K562 (cell line): ENCODE measurements at regions not wholly inside any gene's neighbourhood (a gene's known extent, or its start where the extent isn't known, plus 50 kb on each side); places are given as distances from the start of the nearest gene placed in this dataset.

Experiments used
- ATAC-seq: fragments of 200-7000 bp; cut with Tn5 transposase; 3 replicates; pipeline ENCODE4 v1.9.1; 2020; ENCODE audit warnings: moderate library complexity
- BruUV-seq: library from RNA; stranded (reverse); fragments of 400-500 nt; replicated peaks from 2 replicates; lab custom pipeline; 2021; lab: Mats Ljungman, UMichigan
- CTCF ChIA-PET: fragments of 300-600 bp; formaldehyde crosslinking; extraction: SDS; loops from one replicate; lab custom pipeline; 2021; ENCODE audit warnings: low intra/inter-chr PET ratio; lab: Yijun Ruan, JAX
- POLR2A ChIA-PET: fragments of 300-600, 350-650 bp; sonication (Branson Sonifier 250); formaldehyde crosslinking; extraction: SDS; loops from one replicate; lab custom pipeline; 2021; ENCODE audit warnings: antibody characterized with exemption, inconsistent platforms; lab: Yijun Ruan, JAX
- DNase-seq, 4 experiments: peaks; one replicate each; pipeline versions ENCODE4 v3.0.0 to v3.0.0-alpha.2; 2011 to 2018; ENCODE audit warnings: low spot score in 3 of 4, mixed read lengths in 3 of 4; ENCODE audit errors: extremely low read depth in 1 of 4
- FAIRE-seq: peaks from 2 replicates; lab custom pipeline; 2011; peaks lifted over from hg19 to GRCh38; lab: Jason Lieb, UNC
- H2AFZ ChIP-seq: 2 replicates; pipeline ENCODE4 v1.6.0; 2011; ENCODE audit warnings: low read depth, low read length, control low read depth, inconsistent platforms
- H3K27ac ChIP-seq: fragments of 200-600 bp; 3 replicates; pipeline ENCODE4 v1.8.0; 2011; ENCODE audit warnings: low read depth, mild to moderate bottlenecking, control low read depth, inconsistent platforms, low read length, moderate library complexity, mixed read lengths; ENCODE audit errors: extremely low read depth
- H3K27me3 ChIP-seq, 2 experiments: fragments of 300-600 bp in 1 of 2; 2 replicates in 1 of 2; 3 replicates in 1 of 2; pipeline versions ENCODE4 v1.6.0 to v1.8.0; 2011; ENCODE audit warnings: inconsistent platforms in 2 of 2, low read length in 2 of 2, mild to moderate bottlenecking in 1 of 2, mixed read lengths in 1 of 2, moderate library complexity in 1 of 2; ENCODE audit not compliant: control insufficient read depth in 2 of 2, insufficient read depth in 2 of 2
- H3K36me3 ChIP-seq: fragments of 300-600 bp; 3 replicates; pipeline ENCODE4 v1.8.0; 2011; ENCODE audit warnings: mild to moderate bottlenecking, low read length, inconsistent platforms; ENCODE audit not compliant: control insufficient read depth, insufficient read depth
- H3K4me1 ChIP-seq, 2 experiments: fragments of 200-600 bp in 1 of 2; replicated peaks in 1 of 2; 2 replicates in 1 of 2; 3 replicates in 1 of 2; pipeline versions ENCODE4 v1.5.1 to v1.8.0; 2011; ENCODE audit warnings: inconsistent platforms in 2 of 2, low read length in 2 of 2, mild to moderate bottlenecking in 1 of 2, mixed read lengths in 1 of 2, moderate library complexity in 1 of 2; ENCODE audit not compliant: control insufficient read depth in 2 of 2, insufficient read depth in 2 of 2
- H3K4me2 ChIP-seq: 2 replicates; pipeline ENCODE4 v1.6.1; 2011; ENCODE audit warnings: low read length, control low read depth, inconsistent platforms, mixed read lengths; ENCODE audit not compliant: insufficient read depth
- H3K4me3 ChIP-seq: fragments of 200-600 bp; sonication (generic), shearing (Covaris generic); 2 replicates; pipeline ENCODE4 v1.5.1; 2016; ENCODE audit warnings: control low read depth, inconsistent platforms
- H3K79me2 ChIP-seq: fragments of 200-600 bp; 3 replicates; pipeline ENCODE4 v1.8.0; 2011; ENCODE audit warnings: low read length, inconsistent platforms; ENCODE audit not compliant: control insufficient read depth, insufficient read depth
- H3K9ac ChIP-seq, 2 experiments: 2 replicates each; pipeline versions ENCODE4 v1.6.0 to v1.6.1; 2011; ENCODE audit warnings: low read depth in 2 of 2, low read length in 2 of 2, control low read depth in 1 of 2, inconsistent platforms in 1 of 2, mild to moderate bottlenecking in 1 of 2, mixed read lengths in 1 of 2; ENCODE audit not compliant: insufficient read depth in 1 of 2
- H3K9me1 ChIP-seq: one replicate; pipeline ENCODE4 v1.6.0; 2011; ENCODE audit warnings: inconsistent platforms, mild to moderate bottlenecking, low read length, moderate library complexity; ENCODE audit not compliant: control insufficient read depth, insufficient read depth
- H3K9me3 ChIP-seq: replicated peaks from 2 replicates; pipeline ENCODE4 v1.5.1; 2011; ENCODE audit warnings: low read depth, low read length, inconsistent platforms; ENCODE audit not compliant: control insufficient read depth, insufficient read depth
- H4K20me1 ChIP-seq: replicated peaks from 2 replicates; pipeline ENCODE4 v1.6.1; 2011; ENCODE audit warnings: low read length, inconsistent platforms, mixed read lengths; ENCODE audit not compliant: control insufficient read depth, insufficient read depth
- GABPA ChIP-seq: fragments of 200-800 bp; sonication (Bioruptor generic); conservative IDR thresholded peaks from 2 replicates; pipeline ENCODE4 v1.6.1; 2016; ENCODE audit warnings: low read depth, missing genetic modification characterization, missing compliant biosample characterization
- NR1H2 ChIP-seq: sonication (generic); formaldehyde crosslinking; IDR thresholded peaks from 2 replicates; pipeline ENCODE4 v1.4.0; 2020; ENCODE audit warnings: mild to moderate bottlenecking, missing genetic modification reagents
- WGBS: fragments of 100-300 bp; shearing (Covaris generic); methylation state at CpG from one replicate; pipeline ENCODE4 v1.1.6; 2016; ENCODE audit warnings: low coverage, mixed read lengths; ENCODE audit not compliant: insufficient coverage; ENCODE audit errors: missing lambda C conversion rate; 5-methylcytosine and 5-hydroxymethylcytosine counted together
- in situ Hi-C: fragments of 300-500 bp; cut with MboI; formaldehyde crosslinking; loops from 4 replicates; pipeline ENCODE4 v1.15.0; 2018; ENCODE audit warnings: inconsistent platforms, mixed read lengths
- intact Hi-C: fragments of 100-400 bp; cut with micrococcal nuclease; formaldehyde crosslinking; loops from 2 replicates; pipeline ENCODE4 v1.14.2; 2022
- TF ChIP-seq, protein P1 (sequence below): fragments of 450-650 bp; IDR thresholded peaks from 2 replicates; pipeline ENCODE4 v1.6.1; 2018; ENCODE audit not compliant: partially characterized antibody

DNA sequence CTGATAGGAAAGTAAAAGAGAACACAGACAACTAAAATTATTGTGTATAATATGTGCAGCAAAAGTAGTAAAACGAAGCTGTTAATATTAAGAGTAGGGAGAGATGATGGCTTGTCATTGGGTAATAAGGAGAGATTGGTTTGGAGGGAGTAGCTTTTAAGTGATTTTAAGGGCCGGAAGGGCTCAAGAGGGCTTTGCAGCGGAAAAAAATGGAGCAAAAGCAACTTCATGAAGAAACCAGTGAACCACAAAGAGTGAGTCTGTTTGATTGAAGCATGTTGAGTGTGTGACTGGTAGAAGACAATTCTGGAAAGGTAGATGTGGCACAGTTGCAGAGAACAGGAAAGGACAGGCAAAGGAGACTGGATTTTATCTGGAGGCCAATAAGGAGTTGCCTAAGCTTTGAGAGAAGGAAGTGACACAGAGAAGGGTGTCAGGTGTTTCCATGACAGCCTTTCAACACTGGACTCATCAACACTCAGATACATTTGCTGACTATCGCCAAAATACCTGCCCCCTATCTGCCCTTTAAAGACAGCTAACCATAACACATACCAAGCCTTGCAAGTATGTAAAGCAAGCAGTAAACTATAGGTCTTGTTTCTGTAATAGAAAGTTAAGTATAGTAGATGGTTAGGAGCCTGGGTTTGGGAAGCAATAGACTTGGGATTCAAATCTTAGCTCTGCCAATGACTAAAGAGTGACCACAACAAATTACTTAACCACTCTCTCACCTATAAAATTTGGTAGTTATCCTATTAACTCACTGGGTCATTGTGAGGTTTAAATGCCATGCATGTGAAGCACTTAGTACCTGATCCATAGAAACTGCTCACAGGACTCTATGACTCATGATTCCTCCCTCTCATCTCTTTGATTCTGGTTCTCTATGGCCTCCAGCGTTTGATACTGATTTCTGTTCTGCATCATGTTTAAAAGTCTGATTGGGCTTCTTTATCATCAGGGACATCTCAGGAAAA, 117.3 kb upstream of the LMNTD1 start:
- H3K4me3 ChIP-seq = no peak overlapping the region
- no peak for DNase-seq
- H4K20me1 ChIP-seq = no peaks in the 10 kb centered on the region
- no peaks in the 10 kb centered on the region for H3K4me1 ChIP-seq
- H3K36me3 ChIP-seq = no peaks in the 10 kb centered on the region
- H3K4me2 ChIP-seq = no peak overlapping the region
- no peak overlapping the region for H2AFZ ChIP-seq
- FAIRE-seq = no peak
- CTCF ChIA-PET = no interaction called here
- peaks cover 3% of the 10 kb centered on the region in 2 experiments; a peak in 2 of 5 replicates for H3K27me3 ChIP-seq
- no TSS peak for BruUV-seq
- H3K9me3 ChIP-seq = no peaks in the 10 kb centered on the region
- 0% methylated on average over 5 of the region's 5 CpGs for WGBS
- intact Hi-C loops (no loop called here), in situ Hi-C loops (no loop called here)
- no peak overlapping the region for H3K9ac ChIP-seq
- ATAC-seq = no peak
- H3K9me1 ChIP-seq = no peaks in the 10 kb centered on the region
- POLR2A ChIA-PET = interaction anchor here (1.2 kb wide), 1 partner anchor 16 kb away, joined by 3 read pairs; no protein-coding TSS in a partner anchor
- no peaks in the 10 kb centered on the region for H3K79me2 ChIP-seq
- no peak overlapping the region for H3K27ac ChIP-seq
- 0 out of 2 replicates have a peak, but pooled peaks have one; percentile 13 for TF ChIP-seq GABPA (tag)
- TF ChIP-seq, protein P1, sequence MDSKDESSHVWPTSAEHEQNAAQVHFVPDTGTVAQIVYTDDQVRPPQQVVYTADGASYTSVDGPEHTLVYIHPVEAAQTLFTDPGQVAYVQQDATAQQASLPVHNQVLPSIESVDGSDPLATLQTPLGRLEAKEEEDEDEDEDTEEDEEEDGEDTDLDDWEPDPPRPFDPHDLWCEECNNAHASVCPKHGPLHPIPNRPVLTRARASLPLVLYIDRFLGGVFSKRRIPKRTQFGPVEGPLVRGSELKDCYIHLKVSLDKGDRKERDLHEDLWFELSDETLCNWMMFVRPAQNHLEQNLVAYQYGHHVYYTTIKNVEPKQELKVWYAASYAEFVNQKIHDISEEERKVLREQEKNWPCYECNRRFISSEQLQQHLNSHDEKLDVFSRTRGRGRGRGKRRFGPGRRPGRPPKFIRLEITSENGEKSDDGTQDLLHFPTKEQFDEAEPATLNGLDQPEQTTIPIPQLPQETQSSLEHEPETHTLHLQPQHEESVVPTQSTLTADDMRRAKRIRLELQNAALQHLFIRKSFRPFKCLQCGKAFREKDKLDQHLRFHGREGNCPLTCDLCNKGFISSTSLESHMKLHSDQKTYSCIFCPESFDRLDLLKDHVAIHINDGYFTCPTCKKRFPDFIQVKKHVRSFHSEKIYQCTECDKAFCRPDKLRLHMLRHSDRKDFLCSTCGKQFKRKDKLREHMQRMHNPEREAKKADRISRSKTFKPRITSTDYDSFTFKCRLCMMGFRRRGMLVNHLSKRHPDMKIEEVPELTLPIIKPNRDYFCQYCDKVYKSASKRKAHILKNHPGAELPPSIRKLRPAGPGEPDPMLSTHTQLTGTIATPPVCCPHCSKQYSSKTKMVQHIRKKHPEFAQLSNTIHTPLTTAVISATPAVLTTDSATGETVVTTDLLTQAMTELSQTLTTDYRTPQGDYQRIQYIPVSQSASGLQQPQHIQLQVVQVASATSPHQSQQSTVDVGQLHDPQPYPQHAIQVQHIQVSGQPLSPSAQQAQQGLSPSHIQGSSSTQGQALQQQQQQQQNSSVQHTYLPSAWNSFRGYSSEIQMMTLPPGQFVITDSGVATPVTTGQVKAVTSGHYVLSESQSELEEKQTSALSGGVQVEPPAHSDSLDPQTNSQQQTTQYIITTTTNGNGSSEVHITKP = no peak
- no peak for TF ChIP-seq NR1H2 (CRISPR knock-in tag)
- TF ChIP-seq, all 486 proteins: peak for 1
